Ovary (tissue), 3 donors: ENCODE measurements at regions not wholly inside any gene's neighbourhood (a gene's known extent, or its start where the extent isn't known, plus 50 kb on each side); places are given as distances from the start of the nearest gene placed in this dataset.

Experiments
- CTCF ChIP-seq, 3 donors: fragments of 450-650 bp in 2 of 3; fragments of 200-600 bp in 1 of 3; IDR thresholded peaks; one replicate each; pipeline versions ENCODE4 v1.5.1 to v1.8.0; 2016 to 2022; ENCODE audit warnings: antibody characterized with exemption in 3 of 3, mild to moderate bottlenecking in 1 of 3
- EP300 ChIP-seq: sonication (generic); formaldehyde crosslinking; IDR thresholded peaks from one replicate; pipeline ENCODE4 v1.6.1; 2017; ENCODE audit warnings: antibody characterized with exemption
- POLR2A ChIP-seq: fragments of 450-650 bp; IDR thresholded peaks from one replicate; pipeline ENCODE4 v1.6.1; 2017; ENCODE audit warnings: antibody characterized with exemption, mild to moderate bottlenecking, moderate library complexity
- donor health status: DM: no; HTN: no; CAD: no.

- TF ChIP-seq POLR2A (no peak), CTCF (IDR thresholded peaks at IDR 0.05) (no peak), EP300 (no peak)
Measured at GRCh38 chr3:107208796-107209195, 168.4 kb upstream of the CCDC54 start.
